H1 (cell line): ENCODE measurements at regions not wholly inside any gene's neighbourhood (a gene's known extent, or its start where the extent isn't known, plus 50 kb on each side); places are given as distances from the start of the nearest gene placed in this dataset.

Experiments used
- BRCA1 ChIP-seq: IDR thresholded peaks from 2 replicates; pipeline ENCODE4 v1.6.1; 2012; ENCODE audit warnings: low read depth, low read length, improper control_type of control experiment
- PHF8 ChIP-seq: fragments of 200-600 bp; sonication (generic); conservative IDR thresholded peaks from 2 replicates; pipeline ENCODE4 v1.7.1; 2012; ENCODE audit warnings: low read depth, mild to moderate bottlenecking, inconsistent platforms, low read length, moderate library complexity

DNA sequence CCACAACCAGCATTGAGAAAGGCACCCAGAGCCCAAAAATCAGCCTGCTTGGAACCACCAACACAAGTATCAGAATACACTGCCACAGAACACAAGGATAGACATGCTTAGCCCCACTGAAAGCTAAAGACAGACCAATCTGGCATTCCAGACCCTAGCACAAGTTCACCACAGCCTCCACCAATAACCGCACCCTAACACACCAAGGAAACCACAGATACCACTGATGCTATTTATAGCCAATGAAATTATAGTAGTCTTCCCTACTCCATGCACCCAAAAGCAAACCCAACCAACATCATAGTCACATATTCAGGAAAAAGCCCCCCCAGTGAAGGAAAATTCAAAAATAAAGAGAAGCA, 83.9 kb upstream of the STT3B start (continued):
- TF ChIP-seq PHF8 (no peak), BRCA1 (no peak)
- TF ChIP-seq, all 59 proteins: peak for 0
